ENCODE measurements at regions not wholly inside any gene's neighbourhood (a gene's known extent, or its start where the extent isn't known, plus 50 kb on each side); places are given as distances from the start of the nearest gene placed in this dataset.

GRCh38 chr12:127144770-127145169, 1122.2 kb upstream of the TMEM132C start:
- TF ChIP-seq EZH2 (IDR thresholded peaks at IDR 0.05; ENCODE audit: low read length, unreplicated experiment) (no peak), CTCF (conservative IDR thresholded peaks at IDR 0.05; ENCODE audit: low read depth, low read length) (no peak)

All from PC-3 (cell line).